SK-N-SH (cell line): ENCODE measurements at regions not wholly inside any gene's neighbourhood (a gene's known extent, or its start where the extent isn't known, plus 50 kb on each side); places are given as distances from the start of the nearest gene placed in this dataset.

Experiments
- CTCF ChIA-PET: fragments of 300-600, 350-600 bp; formaldehyde crosslinking; extraction: SDS; loops from one replicate; lab custom pipeline; 2021; lab: Yijun Ruan, JAX
- POLR2A ChIA-PET: fragments of 350-600 bp; sonication (Branson Sonifier 250); formaldehyde crosslinking; extraction: SDS; loops from one replicate; lab custom pipeline; 2020; ENCODE audit warnings: antibody characterized with exemption, inconsistent platforms; lab: Yijun Ruan, JAX
- DNase-seq: peaks from one replicate; pipeline ENCODE4 v3.0.0; 2012
- H2AFZ ChIP-seq: fragments of 200-600 bp; sonication (generic); 2 replicates; pipeline ENCODE4 v1.8.1; 2016; ENCODE audit warnings: antibody characterized with exemption, mild to moderate bottlenecking, low read depth
- H3F3A ChIP-seq: fragments of 200-600 bp; sonication (generic); replicated peaks from 2 replicates; pipeline ENCODE3; 2016; ENCODE audit warnings: antibody characterized with exemption, mild to moderate bottlenecking; ENCODE audit not compliant: insufficient read depth
- H3K27ac ChIP-seq, 2 experiments: fragments of 200-500 bp in 1 of 2; fragments of 200-600 bp in 1 of 2; sonication (Bioruptor generic) in 1 of 2; sonication (generic), shearing (Covaris generic) in 1 of 2; 2 replicates each; pipeline versions ENCODE4 v1.5.1 to v1.6.1; 2014 to 2016; ENCODE audit warnings: low read depth in 2 of 2, inconsistent platforms in 1 of 2, low read length in 1 of 2, mild to moderate bottlenecking in 1 of 2, mixed read lengths in 1 of 2
- H3K27me3 ChIP-seq: fragments of 200-600 bp; sonication (generic), shearing (Covaris generic); 2 replicates; pipeline ENCODE4 v1.6.1; 2016; ENCODE audit warnings: mixed run types; ENCODE audit not compliant: insufficient read depth
- H3K36me3 ChIP-seq, 2 experiments: fragments of 200-500 bp in 1 of 2; fragments of 200-600 bp in 1 of 2; sonication (Bioruptor generic) in 1 of 2; sonication (generic) in 1 of 2; replicated peaks in 1 of 2; 2 replicates each; pipeline versions ENCODE3 to v1.5.1; 2014 to 2016; ENCODE audit warnings: low read length in 1 of 2, mild to moderate bottlenecking in 1 of 2; ENCODE audit not compliant: insufficient read depth in 2 of 2, control insufficient read depth in 1 of 2
- H3K4me1 ChIP-seq, 2 experiments: fragments of 200-500 bp in 1 of 2; fragments of 200-600 bp in 1 of 2; sonication (Bioruptor generic) in 1 of 2; sonication (generic), shearing (Covaris generic) in 1 of 2; 2 replicates each; pipeline versions ENCODE4 v1.5.1 to v1.6.1; 2014 to 2016; ENCODE audit warnings: low read depth in 1 of 2, low read length in 1 of 2, mixed run types in 1 of 2; ENCODE audit not compliant: insufficient read depth in 2 of 2, control insufficient read depth in 1 of 2
- H3K4me2 ChIP-seq: fragments of 200-600 bp; sonication (generic), shearing (Covaris generic); 2 replicates; pipeline ENCODE4 v1.6.1; 2017; ENCODE audit warnings: mixed run types
- H3K4me3 ChIP-seq, 2 experiments: fragments of 200-500 bp in 1 of 2; fragments of 200-600 bp in 1 of 2; sonication (Bioruptor generic) in 1 of 2; sonication (generic), shearing (Covaris generic) in 1 of 2; 2 replicates each; pipeline versions ENCODE4 v1.5.1 to v1.8.1; 2014 to 2016; ENCODE audit warnings: low read depth in 2 of 2, inconsistent platforms in 1 of 2, low read length in 1 of 2, mild to moderate bottlenecking in 1 of 2, mixed read lengths in 1 of 2, moderate library complexity in 1 of 2
- H3K79me2 ChIP-seq: fragments of 200-600 bp; sonication (generic); 2 replicates; pipeline ENCODE4 v1.8.1; 2017; ENCODE audit warnings: mild to moderate bottlenecking; ENCODE audit not compliant: insufficient read depth
- H3K9ac ChIP-seq: fragments of 200-600 bp; sonication (generic); 2 replicates; pipeline ENCODE4 v1.6.1; 2017; ENCODE audit warnings: mixed run types
- H3K9me2 ChIP-seq: fragments of 200-600 bp; sonication (generic); 2 replicates; pipeline ENCODE4 v1.6.1; 2017; ENCODE audit warnings: mixed run types
- H3K9me3 ChIP-seq: fragments of 200-600 bp; sonication (generic); 2 replicates; pipeline ENCODE4 v1.6.1; 2017; ENCODE audit warnings: mixed run types, mild to moderate bottlenecking, moderate library complexity
- H4K20me1 ChIP-seq: fragments of 200-600 bp; sonication (generic); 2 replicates; pipeline ENCODE4 v1.6.1; 2017; ENCODE audit warnings: mild to moderate bottlenecking, mixed run types; ENCODE audit not compliant: insufficient read depth
- CHD2 ChIP-seq: fragments of 150-350 bp; IDR thresholded peaks from 2 replicates; pipeline ENCODE4 v1.6.1; 2018; ENCODE audit warnings: low read length; ENCODE audit not compliant: partially characterized antibody
- EP300 ChIP-seq, 2 experiments: IDR thresholded peaks; 2 replicates each; pipeline versions ENCODE4 v1.4.0 to v1.6.1; 2012; ENCODE audit warnings: borderline replicate concordance in 1 of 2, low read depth in 1 of 2, low read length in 1 of 2
- FOSL2 ChIP-seq: IDR thresholded peaks from 2 replicates; pipeline ENCODE4 v1.4.0; 2012; ENCODE audit warnings: low read depth, mild to moderate bottlenecking, moderate library complexity, borderline replicate concordance
- FOXJ3 ChIP-seq: sonication (generic); formaldehyde crosslinking; IDR thresholded peaks from 2 replicates; pipeline ENCODE4 v1.5.1; 2020; ENCODE audit warnings: mild to moderate bottlenecking, missing genetic modification reagents
- GATA2 ChIP-seq: sonication (generic); formaldehyde crosslinking; IDR thresholded peaks from 2 replicates; pipeline ENCODE4 v1.5.0; 2020; ENCODE audit warnings: mild to moderate bottlenecking, missing genetic modification reagents
- JUND ChIP-seq: IDR thresholded peaks from 2 replicates; pipeline ENCODE4 v1.4.0; 2012
- MEF2A ChIP-seq: IDR thresholded peaks from 2 replicates; pipeline ENCODE4 v1.4.0; 2012; ENCODE audit warnings: low read depth, borderline replicate concordance
- MXI1 ChIP-seq: IDR thresholded peaks from 2 replicates; pipeline ENCODE4 v1.6.1; 2012; ENCODE audit warnings: mild to moderate bottlenecking, low read depth, low read length, improper control_type of control experiment
- NRF1 ChIP-seq: IDR thresholded peaks from 2 replicates; pipeline ENCODE4 v1.6.1; 2012; ENCODE audit warnings: low read depth, mild to moderate bottlenecking, low read length
- PBX3 ChIP-seq: IDR thresholded peaks from 2 replicates; pipeline ENCODE4; 2012
- POLR2AphosphoS5 ChIP-seq: IDR thresholded peaks from 2 replicates; pipeline ENCODE4 v1.6.1; 2012; ENCODE audit warnings: low read depth, low read length
- RAD21 ChIP-seq: IDR thresholded peaks from 2 replicates; pipeline ENCODE4 v1.6.1; 2012; ENCODE audit warnings: mild to moderate bottlenecking, low read length
- RCOR1 ChIP-seq: fragments of 150-350 bp; IDR thresholded peaks from 2 replicates; pipeline ENCODE4 v1.6.1; 2017; ENCODE audit warnings: antibody characterized with exemption, low read length
- REST ChIP-seq: IDR thresholded peaks from 2 replicates; pipeline ENCODE4 v1.6.1; 2012; ENCODE audit warnings: mild to moderate bottlenecking, low read depth, low read length, moderate library complexity
- RFX5 ChIP-seq: IDR thresholded peaks from 2 replicates; pipeline ENCODE4 v1.6.1; 2012; ENCODE audit warnings: mild to moderate bottlenecking, improper control_type of control experiment, low read length
- RXRA ChIP-seq: IDR thresholded peaks from 2 replicates; pipeline ENCODE4 v1.4.0; 2012; ENCODE audit warnings: low read depth, mild to moderate bottlenecking, borderline replicate concordance
- SIN3A ChIP-seq: IDR thresholded peaks from 2 replicates; pipeline ENCODE4 v1.6.1; 2012; ENCODE audit warnings: low read depth, mild to moderate bottlenecking, low read length, moderate library complexity, borderline replicate concordance
- TCF12 ChIP-seq: IDR thresholded peaks from 2 replicates; pipeline ENCODE4 v1.4.0; 2012
- TEAD4 ChIP-seq: IDR thresholded peaks from 2 replicates; pipeline ENCODE4 v1.4.0; 2012; ENCODE audit warnings: mild to moderate bottlenecking, borderline replicate concordance; ENCODE audit not compliant: insufficient read depth
- WGBS: methylation state at CpG from one replicate; pipeline ENCODE4 v1.1.6; 2017; ENCODE audit warnings: low lambda C conversion rate; 5-methylcytosine and 5-hydroxymethylcytosine counted together
- TF ChIP-seq, protein P1 (sequence below): fragments of 200-600 bp; sonication (generic); IDR thresholded peaks from 2 replicates; pipeline ENCODE4 v1.6.1; 2017; ENCODE audit warnings: antibody characterized with exemption, mild to moderate bottlenecking, moderate library complexity
- TF ChIP-seq, protein P2 (sequence below): fragments of 150-350 bp; IDR thresholded peaks from 2 replicates; pipeline ENCODE4 v1.6.1; 2017; ENCODE audit warnings: antibody characterized with exemption, low read length, low read depth, borderline replicate concordance

GRCh38 chr2:61759718-61760117 is 94.1 kb downstream of the FAM161A start:
- H3K79me2 ChIP-seq = peaks cover 14% of the 10 kb centered on the region
- H3K4me1 ChIP-seq = peaks cover 0 to 3% of the 10 kb centered on the region in 2 experiments; a peak in 2 of 4 replicates
- 0 out of 2 replicates have a peak overlapping the region, but pooled peaks have one; percentile 46 for H3K4me2 ChIP-seq
- H3F3A ChIP-seq = peaks cover 31% of the 10 kb centered on the region
- no peak for DNase-seq
- no peaks in the 10 kb centered on the region; the same call in 1 of the 2 replicates for H3K9me3 ChIP-seq
- peak overlapping the region in 1 of 2 experiments; percentile 65; a peak in 2 of 4 replicates for H3K27ac ChIP-seq
- H3K4me3 ChIP-seq = no peak overlapping the region
- H2AFZ ChIP-seq = no peak overlapping the region
- no peak overlapping the region for H3K9ac ChIP-seq
- H3K36me3 ChIP-seq = no peaks in the 10 kb centered on the region
- TF ChIP-seq POLR2AphosphoS5 (peak; percentile 25; the same call in 1 of the 2 replicates), MEF2A (no peak), TCF12 (peak; percentile 79), REST (no peak), FOSL2 (peak; percentile 97), EP300 (IDR thresholded peaks at IDR 0.05; ENCODE audit: borderline replicate concordance in 1 of 2, low read depth in 1 of 2, low read length in 1 of 2) (peak in 1 of 2 experiments; percentile 63; a peak in 2 of 4 replicates), PBX3 (peak; percentile 95), RCOR1 (no peak), NRF1 (no peak), TEAD4 (peak; percentile 42; the same call in 1 of the 2 replicates), MXI1 (no peak), JUND (peak; percentile 94), FOXJ3 (CRISPR knock-in tag) (no peak)
- TF ChIP-seq, all 33 proteins: peak for 7
- Histone ChIP-seq H3K27me3 (no peaks in the 10 kb centered on the region), H3K9me2 (no peaks in the 10 kb centered on the region), H4K20me1 (no peaks in the 10 kb centered on the region)
- WGBS = 7% methylated on average over 2 of the region's 2 CpGs
- POLR2A ChIA-PET = no interaction called here
- CTCF ChIA-PET = no interaction called here

GRCh38 chr2:61759005-61759404 is 94.9 kb downstream of the FAM161A start:
- CTCF ChIA-PET = no interaction called here
- H3F3A ChIP-seq = peaks cover 27% of the 10 kb centered on the region
- DNase-seq = no peak
- TF ChIP-seq RXRA (no peak), JUND (no peak), CHD2 (no peak), SIN3A (no peak), RFX5 (no peak), TEAD4 (no peak), GATA2 (no peak), RCOR1 (no peak), RAD21 (no peak), EP300 (IDR thresholded peaks at IDR 0.05; ENCODE audit: borderline replicate concordance in 1 of 2, low read depth in 1 of 2, low read length in 1 of 2) (no peak), MXI1 (no peak)
- TF ChIP-seq, protein P1, sequence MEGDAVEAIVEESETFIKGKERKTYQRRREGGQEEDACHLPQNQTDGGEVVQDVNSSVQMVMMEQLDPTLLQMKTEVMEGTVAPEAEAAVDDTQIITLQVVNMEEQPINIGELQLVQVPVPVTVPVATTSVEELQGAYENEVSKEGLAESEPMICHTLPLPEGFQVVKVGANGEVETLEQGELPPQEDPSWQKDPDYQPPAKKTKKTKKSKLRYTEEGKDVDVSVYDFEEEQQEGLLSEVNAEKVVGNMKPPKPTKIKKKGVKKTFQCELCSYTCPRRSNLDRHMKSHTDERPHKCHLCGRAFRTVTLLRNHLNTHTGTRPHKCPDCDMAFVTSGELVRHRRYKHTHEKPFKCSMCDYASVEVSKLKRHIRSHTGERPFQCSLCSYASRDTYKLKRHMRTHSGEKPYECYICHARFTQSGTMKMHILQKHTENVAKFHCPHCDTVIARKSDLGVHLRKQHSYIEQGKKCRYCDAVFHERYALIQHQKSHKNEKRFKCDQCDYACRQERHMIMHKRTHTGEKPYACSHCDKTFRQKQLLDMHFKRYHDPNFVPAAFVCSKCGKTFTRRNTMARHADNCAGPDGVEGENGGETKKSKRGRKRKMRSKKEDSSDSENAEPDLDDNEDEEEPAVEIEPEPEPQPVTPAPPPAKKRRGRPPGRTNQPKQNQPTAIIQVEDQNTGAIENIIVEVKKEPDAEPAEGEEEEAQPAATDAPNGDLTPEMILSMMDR = no peak
- TF ChIP-seq, protein P2, sequence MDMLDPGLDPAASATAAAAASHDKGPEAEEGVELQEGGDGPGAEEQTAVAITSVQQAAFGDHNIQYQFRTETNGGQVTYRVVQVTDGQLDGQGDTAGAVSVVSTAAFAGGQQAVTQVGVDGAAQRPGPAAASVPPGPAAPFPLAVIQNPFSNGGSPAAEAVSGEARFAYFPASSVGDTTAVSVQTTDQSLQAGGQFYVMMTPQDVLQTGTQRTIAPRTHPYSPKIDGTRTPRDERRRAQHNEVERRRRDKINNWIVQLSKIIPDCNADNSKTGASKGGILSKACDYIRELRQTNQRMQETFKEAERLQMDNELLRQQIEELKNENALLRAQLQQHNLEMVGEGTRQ = no peak

More at GRCh38 chr2:61759005-61759404, 94.9 kb downstream of the FAM161A start:
- no peaks in the 10 kb centered on the region for H3K36me3 ChIP-seq
- no peaks in the 10 kb centered on the region; the same call in 1 of the 2 replicates for H3K9me3 ChIP-seq
- no peak overlapping the region for H3K9ac ChIP-seq
- WGBS = 77% methylated on average over 4 of the region's 4 CpGs
- no peak overlapping the region for H2AFZ ChIP-seq
- peaks cover 14% of the 10 kb centered on the region for H3K79me2 ChIP-seq
- peak overlapping the region in 1 of 2 experiments; percentile 65; a peak in 2 of 4 replicates for H3K27ac ChIP-seq
- no peaks in the 10 kb centered on the region for H3K9me2 ChIP-seq
- POLR2A ChIA-PET = no interaction called here
- no peaks in the 10 kb centered on the region; a peak in 1 of 4 replicates for H3K4me1 ChIP-seq
- H3K4me2 ChIP-seq = 0 out of 2 replicates have a peak overlapping the region, but pooled peaks have one; percentile 46
- H3K27me3 ChIP-seq = no peaks in the 10 kb centered on the region
- H3K4me3 ChIP-seq = no peak overlapping the region
- H4K20me1 ChIP-seq = no peaks in the 10 kb centered on the region
